SK-N-SH (cell line): ENCODE measurements at regions not wholly inside any gene's neighbourhood (a gene's known extent, or its start where the extent isn't known, plus 50 kb on each side); places are given as distances from the start of the nearest gene placed in this dataset.

ENCODE experiments used
- JUND ChIP-seq: IDR thresholded peaks from 2 replicates; pipeline ENCODE4 v1.4.0; 2012
- NFIC ChIP-seq: IDR thresholded peaks from 2 replicates; pipeline ENCODE4 v1.4.0; 2012; ENCODE audit warnings: borderline replicate concordance
- SIN3A ChIP-seq: IDR thresholded peaks from 2 replicates; pipeline ENCODE4 v1.6.1; 2012; ENCODE audit warnings: low read depth, mild to moderate bottlenecking, low read length, moderate library complexity, borderline replicate concordance
- TAF1 ChIP-seq: IDR thresholded peaks from 2 replicates; pipeline ENCODE4 v1.6.1; 2012; ENCODE audit warnings: low read depth, mild to moderate bottlenecking, low read length, moderate library complexity, borderline replicate concordance
- TF ChIP-seq, protein P1 (sequence below): fragments of 200-600 bp; sonication (generic); IDR thresholded peaks from 2 replicates; pipeline ENCODE4 v1.6.1; 2017; ENCODE audit warnings: antibody characterized with exemption, mild to moderate bottlenecking, moderate library complexity

DNA sequence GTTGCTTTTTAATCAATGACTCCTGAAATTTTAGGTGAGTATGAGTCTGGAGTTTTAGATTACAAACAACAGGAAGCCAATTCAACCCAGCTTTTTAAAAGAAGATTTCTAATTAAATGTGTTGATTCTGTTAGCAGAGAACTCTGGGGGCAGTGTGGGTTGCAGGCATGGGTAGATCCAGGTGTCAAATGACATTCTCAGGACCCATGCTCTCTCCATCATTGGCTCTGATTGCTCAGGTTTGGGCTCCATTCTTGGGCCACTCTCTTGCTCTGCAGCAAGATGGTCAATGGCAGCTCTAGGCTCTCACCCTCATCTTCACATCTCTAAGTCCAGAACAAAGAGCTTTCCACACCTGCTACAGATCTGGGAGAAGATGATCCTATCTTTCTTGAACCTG is 463.7 kb downstream of the PREX1 start:
- TF ChIP-seq, protein P1, sequence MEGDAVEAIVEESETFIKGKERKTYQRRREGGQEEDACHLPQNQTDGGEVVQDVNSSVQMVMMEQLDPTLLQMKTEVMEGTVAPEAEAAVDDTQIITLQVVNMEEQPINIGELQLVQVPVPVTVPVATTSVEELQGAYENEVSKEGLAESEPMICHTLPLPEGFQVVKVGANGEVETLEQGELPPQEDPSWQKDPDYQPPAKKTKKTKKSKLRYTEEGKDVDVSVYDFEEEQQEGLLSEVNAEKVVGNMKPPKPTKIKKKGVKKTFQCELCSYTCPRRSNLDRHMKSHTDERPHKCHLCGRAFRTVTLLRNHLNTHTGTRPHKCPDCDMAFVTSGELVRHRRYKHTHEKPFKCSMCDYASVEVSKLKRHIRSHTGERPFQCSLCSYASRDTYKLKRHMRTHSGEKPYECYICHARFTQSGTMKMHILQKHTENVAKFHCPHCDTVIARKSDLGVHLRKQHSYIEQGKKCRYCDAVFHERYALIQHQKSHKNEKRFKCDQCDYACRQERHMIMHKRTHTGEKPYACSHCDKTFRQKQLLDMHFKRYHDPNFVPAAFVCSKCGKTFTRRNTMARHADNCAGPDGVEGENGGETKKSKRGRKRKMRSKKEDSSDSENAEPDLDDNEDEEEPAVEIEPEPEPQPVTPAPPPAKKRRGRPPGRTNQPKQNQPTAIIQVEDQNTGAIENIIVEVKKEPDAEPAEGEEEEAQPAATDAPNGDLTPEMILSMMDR = no peak
- no peak for TF ChIP-seq TAF1
- TF ChIP-seq JUND = no peak
- TF ChIP-seq SIN3A = no peak
- no peak for TF ChIP-seq NFIC
